Breast epithelium (tissue), 3 donors: ENCODE measurements at regions not wholly inside any gene's neighbourhood (a gene's known extent, or its start where the extent isn't known, plus 50 kb on each side); places are given as distances from the start of the nearest gene placed in this dataset.

ENCODE experiments used
- CTCF ChIP-seq, 3 donors: fragments of 450-650 bp; IDR thresholded peaks; one replicate each; pipeline ENCODE4 v1.5.1; 2016 to 2017; ENCODE audit warnings: antibody characterized with exemption in 3 of 3, mild to moderate bottlenecking in 3 of 3, moderate library complexity in 3 of 3
- POLR2AphosphoS5 ChIP-seq, 3 donors: sonication (generic); formaldehyde crosslinking; IDR thresholded peaks; one replicate each; pipeline ENCODE4 v1.6.1; 2017; ENCODE audit warnings: antibody characterized with exemption in 3 of 3

DNA sequence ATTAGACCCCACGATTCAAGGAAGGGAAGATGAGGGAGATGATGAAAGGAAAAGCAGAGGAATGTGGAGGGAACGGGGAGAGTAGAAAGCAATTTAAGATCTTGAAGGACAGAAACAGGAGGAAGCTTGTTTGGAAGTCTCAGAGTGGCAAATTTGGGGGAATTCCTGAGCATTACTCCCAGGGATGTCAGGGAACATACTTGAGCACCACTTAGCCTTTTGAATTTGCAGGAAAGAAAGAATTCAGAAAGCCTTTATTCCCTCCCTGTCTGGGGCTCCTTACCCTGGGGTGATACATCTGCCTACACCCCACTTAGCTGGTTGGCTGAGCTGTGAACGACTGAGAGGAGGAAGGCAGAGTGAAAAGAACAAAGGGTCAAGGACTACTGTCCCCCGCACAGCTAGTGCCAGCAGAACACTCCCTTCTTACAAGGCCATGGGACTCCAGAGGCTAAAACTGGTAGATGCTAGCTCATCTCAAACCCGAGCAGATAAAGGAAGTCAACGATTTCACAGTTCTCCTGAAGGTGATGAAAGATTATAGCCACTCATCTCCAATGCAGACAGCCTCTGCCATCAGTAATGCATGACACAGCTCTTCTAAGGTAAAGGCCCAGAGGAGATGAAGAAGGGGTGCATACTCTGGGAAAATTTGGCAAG lies 84.0 kb upstream of the AKIP1 start:
- no peak for TF ChIP-seq CTCF (IDR thresholded peaks at IDR 0.05)
- no peak for TF ChIP-seq POLR2AphosphoS5 (IDR thresholded peaks at IDR 0.05)
